Panc1 (cell line): ENCODE measurements at regions not wholly inside any gene's neighbourhood (a gene's known extent, or its start where the extent isn't known, plus 50 kb on each side); places are given as distances from the start of the nearest gene placed in this dataset.

Experiments
- ATAC-seq: fragments of 200-7000 bp; cut with Tn5 transposase; 2 replicates; pipeline ENCODE4 v1.9.1; 2020; ENCODE audit warnings: mild to moderate bottlenecking, moderate library complexity
- BruUV-seq: library from RNA; stranded (reverse); fragments of 400-500 nt; replicated peaks from 2 replicates; lab custom pipeline; 2021; lab: Mats Ljungman, UMichigan
- CTCF ChIA-PET: fragments of 300-600 bp; sonication (Branson Sonifier 250); formaldehyde crosslinking; loops from one replicate; lab custom pipeline; 2022; ENCODE audit warnings: antibody characterized with exemption; lab: Charles Lee
- POLR2A ChIA-PET: fragments of 300-600 bp; sonication (Branson Sonifier 250); formaldehyde crosslinking; loops from one replicate; lab custom pipeline; 2022; ENCODE audit warnings: antibody characterized with exemption; lab: Charles Lee
- DNase-seq: peaks from one replicate; pipeline ENCODE4 v3.0.0-alpha.2; 2010; ENCODE audit warnings: low read depth, low spot score
- H3K27ac ChIP-seq: 2 replicates; pipeline ENCODE4 v1.5.1; 2011; ENCODE audit warnings: mild to moderate bottlenecking, low read length, inconsistent platforms
- H3K27me3 ChIP-seq: fragments of 200-500 bp; sonication (Bioruptor generic); 2 replicates; pipeline ENCODE4 v1.6.0; 2014; ENCODE audit warnings: low read length, inconsistent platforms; ENCODE audit not compliant: control insufficient read depth, insufficient read depth
- H3K36me3 ChIP-seq: fragments of 200-500 bp; sonication (Bioruptor generic); 2 replicates; pipeline ENCODE4 v1.5.1; 2014; ENCODE audit warnings: inconsistent platforms, mild to moderate bottlenecking, low read length, moderate library complexity; ENCODE audit not compliant: control insufficient read depth, insufficient read depth
- H3K4me1 ChIP-seq: 2 replicates; pipeline ENCODE4 v1.5.1; 2011; ENCODE audit warnings: inconsistent platforms, mild to moderate bottlenecking, low read length, moderate library complexity; ENCODE audit not compliant: control insufficient read depth, insufficient read depth
- H3K4me3 ChIP-seq, 2 experiments: 2 replicates each; pipeline ENCODE4 v1.5.1; 2011 to 2012; ENCODE audit warnings: low read depth in 2 of 2, low read length in 2 of 2, mild to moderate bottlenecking in 2 of 2, inconsistent platforms in 1 of 2, moderate library complexity in 1 of 2
- H3K9me3 ChIP-seq: fragments of 200-500 bp; sonication (Bioruptor generic); 2 replicates; pipeline ENCODE4 v1.5.1; 2014; ENCODE audit warnings: low read depth, mild to moderate bottlenecking, inconsistent platforms, low read length, moderate library complexity; ENCODE audit not compliant: control insufficient read depth, insufficient read depth
- CTCF ChIP-seq: fragments of 450-650 bp; IDR thresholded peaks from 2 replicates; pipeline ENCODE4 v1.5.1; 2017; ENCODE audit warnings: mild to moderate bottlenecking
- POLR2AphosphoS5 ChIP-seq: IDR thresholded peaks from 2 replicates; pipeline ENCODE4 v1.6.1; 2012; ENCODE audit warnings: mild to moderate bottlenecking, low read depth, low read length, moderate library complexity
- REST ChIP-seq, 2 experiments: IDR thresholded peaks; 2 replicates each; pipeline ENCODE4 v1.6.1; 2011 to 2012; ENCODE audit warnings: low read depth in 2 of 2, control low read depth in 1 of 2, low read length in 1 of 2, mild to moderate bottlenecking in 1 of 2, moderate library complexity in 1 of 2; ENCODE audit not compliant: insufficient read depth in 1 of 2
- SIN3A ChIP-seq: IDR thresholded peaks from 2 replicates; pipeline ENCODE4 v1.6.1; 2012; ENCODE audit warnings: low read depth, mild to moderate bottlenecking, low read length, moderate library complexity, borderline replicate concordance; ENCODE audit not compliant: insufficient read depth
- TCF7L2 ChIP-seq: IDR thresholded peaks from 2 replicates; pipeline ENCODE4 v1.6.1; 2011; ENCODE audit warnings: mild to moderate bottlenecking, low read depth, low read length, inconsistent platforms
- in situ Hi-C: cut with HindIII; loops from 2 replicates; pipeline ENCODE4 v1.10.0; 2016; ENCODE audit warnings: low sequenced_read_pairs, low pct_unique_long_range_greater_than_20kb
- intact Hi-C: fragments of 100-400 bp; cut with micrococcal nuclease; formaldehyde crosslinking; loops from one replicate; pipeline ENCODE4 v1.10.0; 2022; ENCODE audit not compliant: unreplicated experiment

- Histone ChIP-seq H3K36me3 (no peaks in the 10 kb centered on the region), H3K27ac (no peak overlapping the region), H3K9me3 (no peaks in the 10 kb centered on the region), H3K4me1 (no peaks in the 10 kb centered on the region), H3K4me3 (no peak overlapping the region), H3K27me3 (no peaks in the 10 kb centered on the region)
- CTCF ChIA-PET, result no interaction called here
- POLR2A ChIA-PET, result no interaction called here
- in situ Hi-C loops, result no loop called here
- DNase-seq, result no peak
- TF ChIP-seq TCF7L2 (no peak), SIN3A (no peak), REST (IDR thresholded peaks at IDR 0.05; ENCODE audit: insufficient read depth in 1 of 2, low read depth in 2 of 2, low read length in 1 of 2) (no peak), CTCF (no peak), POLR2AphosphoS5 (no peak)
- intact Hi-C loops, result no loop called here
- ATAC-seq, result no peak
- BruUV-seq, result no TSS peak
Measured at GRCh38 chr18:43682196-43682595, 404.9 kb upstream of the SYT4 start.

- TF ChIP-seq REST (IDR thresholded peaks at IDR 0.05; ENCODE audit: insufficient read depth in 1 of 2, low read depth in 2 of 2, low read length in 1 of 2) (no peak), SIN3A (no peak), POLR2AphosphoS5 (no peak), CTCF (no peak), TCF7L2 (no peak)
- no peaks in the 10 kb centered on the region for H3K4me1 ChIP-seq
- ChIA-PET POLR2A (no interaction called here), CTCF (no interaction called here)
- H3K27me3 ChIP-seq, result no peaks in the 10 kb centered on the region
- H3K27ac ChIP-seq, result no peak overlapping the region
- no peaks in the 10 kb centered on the region; the same call in 1 of the 2 replicates for H3K36me3 ChIP-seq
- no TSS peak for BruUV-seq
- no peak overlapping the region for H3K4me3 ChIP-seq
- H3K9me3 ChIP-seq, result no peaks in the 10 kb centered on the region
- intact Hi-C loops, result no loop called here
- in situ Hi-C loops, result no loop called here
- no peak for DNase-seq
- ATAC-seq, result no peak
Measured at GRCh38 chr18:43686709-43687108, 409.4 kb upstream of the SYT4 start.
